GM12873 (cell line): ENCODE measurements at regions not wholly inside any gene's neighbourhood (a gene's known extent, or its start where the extent isn't known, plus 50 kb on each side); places are given as distances from the start of the nearest gene placed in this dataset.

Experiments used
- TF ChIP-seq, protein P1 (sequence below): IDR thresholded peaks from 2 replicates; pipeline ENCODE4 v1.5.1; 2012; ENCODE audit warnings: low read depth, mild to moderate bottlenecking, moderate library complexity, low read length, control low read depth; ENCODE audit not compliant: insufficient read depth; ENCODE audit errors: missing control alignments

DNA sequence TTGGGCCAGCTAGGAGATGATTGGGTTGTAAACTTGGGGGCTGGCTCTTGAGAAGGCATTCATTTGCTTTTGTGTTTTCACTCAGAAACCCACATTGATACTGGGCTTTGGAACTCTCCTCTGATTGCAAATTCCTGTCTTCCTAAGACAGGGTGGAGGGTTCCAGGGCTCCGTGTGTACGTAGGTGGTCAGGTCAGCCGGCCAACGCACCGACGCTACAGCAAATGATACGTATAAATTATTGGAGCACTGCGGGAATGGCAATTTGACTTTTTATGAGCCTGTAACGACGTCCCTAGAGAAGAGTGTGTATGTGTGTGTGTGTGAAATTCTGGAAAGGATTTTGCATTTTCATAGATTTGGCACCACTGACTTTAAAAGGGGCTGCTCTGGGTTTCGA is 236.9 kb downstream of the SHOX start:
- TF ChIP-seq, protein P1, sequence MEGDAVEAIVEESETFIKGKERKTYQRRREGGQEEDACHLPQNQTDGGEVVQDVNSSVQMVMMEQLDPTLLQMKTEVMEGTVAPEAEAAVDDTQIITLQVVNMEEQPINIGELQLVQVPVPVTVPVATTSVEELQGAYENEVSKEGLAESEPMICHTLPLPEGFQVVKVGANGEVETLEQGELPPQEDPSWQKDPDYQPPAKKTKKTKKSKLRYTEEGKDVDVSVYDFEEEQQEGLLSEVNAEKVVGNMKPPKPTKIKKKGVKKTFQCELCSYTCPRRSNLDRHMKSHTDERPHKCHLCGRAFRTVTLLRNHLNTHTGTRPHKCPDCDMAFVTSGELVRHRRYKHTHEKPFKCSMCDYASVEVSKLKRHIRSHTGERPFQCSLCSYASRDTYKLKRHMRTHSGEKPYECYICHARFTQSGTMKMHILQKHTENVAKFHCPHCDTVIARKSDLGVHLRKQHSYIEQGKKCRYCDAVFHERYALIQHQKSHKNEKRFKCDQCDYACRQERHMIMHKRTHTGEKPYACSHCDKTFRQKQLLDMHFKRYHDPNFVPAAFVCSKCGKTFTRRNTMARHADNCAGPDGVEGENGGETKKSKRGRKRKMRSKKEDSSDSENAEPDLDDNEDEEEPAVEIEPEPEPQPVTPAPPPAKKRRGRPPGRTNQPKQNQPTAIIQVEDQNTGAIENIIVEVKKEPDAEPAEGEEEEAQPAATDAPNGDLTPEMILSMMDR: no peak

DNA sequence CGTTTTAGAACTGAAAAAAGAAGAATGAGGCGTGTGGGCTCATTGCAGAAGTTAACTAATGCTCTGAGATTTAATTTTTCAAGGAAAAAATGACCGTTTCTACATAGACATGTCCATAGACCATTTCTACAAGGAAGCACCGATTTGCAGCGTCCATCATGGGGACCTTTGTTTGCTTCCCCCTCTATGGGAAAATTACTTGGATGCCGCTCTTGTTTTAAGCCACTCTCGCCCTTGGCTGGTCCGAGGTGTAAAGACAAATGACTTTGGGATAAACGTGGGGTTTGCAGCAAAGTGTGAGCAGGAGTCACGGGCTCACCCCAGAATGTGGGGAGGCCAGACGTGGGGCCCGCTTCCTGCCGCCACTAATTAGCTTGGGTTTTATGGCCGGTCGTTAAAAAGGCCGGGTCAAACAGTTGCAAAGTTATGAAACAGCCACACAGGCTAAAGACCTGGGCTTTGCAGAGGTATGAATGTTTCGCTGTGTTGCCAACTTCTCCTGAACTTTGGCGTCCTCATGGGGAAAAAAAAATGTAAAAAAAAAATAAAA is 235.9 kb downstream of the SHOX start:
- TF ChIP-seq, protein P1: no peak

DNA sequence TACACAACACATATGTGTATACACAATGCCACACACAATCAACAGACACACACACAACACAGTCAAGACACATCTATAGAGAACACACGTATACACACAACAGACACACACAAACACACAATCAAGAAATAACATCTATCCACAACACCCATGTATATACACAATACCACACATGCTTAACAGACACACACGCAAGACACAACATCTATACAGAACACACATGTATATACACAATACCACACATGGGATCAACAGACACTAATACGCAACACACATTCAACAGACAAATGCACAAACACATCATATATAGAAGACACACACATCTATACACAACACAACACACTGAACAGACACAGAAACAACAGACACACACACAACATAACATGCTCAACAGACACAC is 234.8 kb downstream of the SHOX start:
- TF ChIP-seq, protein P1: no peak

DNA sequence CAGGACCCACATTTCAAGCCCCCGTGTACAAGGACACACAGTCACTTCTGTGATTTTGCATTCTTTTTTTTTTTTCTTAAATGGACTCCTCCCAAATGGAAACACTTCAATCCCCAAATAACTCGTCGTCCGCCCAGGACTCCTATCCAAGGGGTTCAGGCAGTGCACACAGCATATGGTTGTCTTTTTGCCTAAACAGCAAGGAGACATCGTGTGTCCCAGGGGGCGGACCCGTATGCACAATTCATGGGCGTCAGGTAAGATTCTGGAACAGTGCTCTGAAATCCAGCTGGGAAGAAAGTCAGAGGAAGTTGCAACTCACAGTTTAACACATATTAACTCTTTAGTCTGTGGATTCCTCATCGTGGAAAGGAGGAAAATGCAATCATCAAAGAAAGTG is 231.3 kb downstream of the SHOX start:
- TF ChIP-seq, protein P1: no peak

DNA sequence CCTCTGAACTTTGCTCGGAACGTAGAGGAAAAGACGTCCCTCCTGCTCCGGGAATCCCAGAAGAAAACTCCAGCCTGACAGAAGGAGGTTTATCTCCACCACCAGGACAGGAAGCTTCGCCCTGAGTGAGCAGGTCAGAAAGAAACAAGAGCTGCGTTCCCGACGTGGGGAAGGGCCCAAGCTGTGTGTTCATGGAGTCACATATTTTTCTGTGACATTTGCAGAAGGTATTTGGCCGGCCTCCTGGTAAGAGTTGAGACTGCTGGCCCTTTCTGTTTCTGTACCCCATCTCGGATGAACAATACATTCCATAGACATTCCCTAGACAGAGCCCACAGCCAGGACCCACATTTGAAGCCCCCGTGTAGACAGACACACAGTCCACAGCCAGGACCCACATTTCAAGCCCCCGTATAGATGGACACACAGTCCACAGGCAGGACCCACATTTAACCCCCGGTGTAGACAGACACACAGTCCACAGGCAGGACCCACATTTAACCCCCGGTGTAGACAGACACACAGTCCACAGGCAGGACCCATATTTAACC is 230.8 kb downstream of the SHOX start:
- TF ChIP-seq, protein P1: no peak

DNA sequence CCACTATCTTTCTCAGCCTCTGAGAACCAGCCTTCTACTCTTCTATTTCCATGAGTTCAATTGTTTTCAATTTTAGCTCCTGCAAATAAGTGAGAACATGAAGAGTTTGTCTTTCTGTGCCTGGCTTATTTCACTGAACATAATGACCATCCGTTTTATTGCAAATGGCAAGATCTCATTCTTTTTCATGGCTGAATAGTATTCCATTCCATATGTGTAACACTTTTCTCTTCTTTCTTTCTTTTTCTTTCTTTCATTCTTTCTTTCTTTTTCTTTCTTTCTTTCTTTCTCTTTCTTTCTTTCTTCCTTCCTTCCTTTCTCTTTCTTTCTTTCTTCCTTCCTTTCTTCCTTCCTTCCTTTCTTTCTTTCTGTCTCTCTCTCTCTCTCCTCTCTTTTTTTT is 228.7 kb downstream of the SHOX start:
- TF ChIP-seq, protein P1: no peak

DNA sequence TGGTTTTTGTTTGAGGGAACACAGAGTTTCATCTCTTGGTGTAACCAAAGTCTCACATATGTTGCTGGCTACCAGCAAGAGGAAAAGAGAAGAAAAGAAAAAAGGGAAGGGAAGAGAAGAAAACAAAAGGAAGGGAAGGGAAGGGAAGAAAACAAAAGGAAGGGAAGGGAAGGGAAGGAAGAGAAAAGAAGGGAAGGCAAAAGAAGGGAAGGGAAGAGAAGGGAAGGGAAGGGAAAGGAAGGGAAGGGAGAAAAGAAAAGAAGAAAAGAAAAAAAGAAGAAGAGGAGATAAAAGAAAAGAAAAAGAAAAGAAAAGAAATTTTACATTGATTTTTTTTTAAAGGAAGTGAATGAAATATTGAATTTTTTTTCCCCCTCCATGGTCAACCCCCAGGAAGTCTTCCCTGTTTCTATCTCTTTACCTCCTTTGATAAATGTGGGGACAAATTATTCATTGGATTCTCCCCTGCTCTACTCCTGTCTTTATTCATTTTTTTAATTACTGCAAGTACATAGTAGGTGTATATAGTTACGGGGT is 228.0 kb downstream of the SHOX start:
- TF ChIP-seq, protein P1: no peak
